ENCODE measurements at regions not wholly inside any gene's neighbourhood (a gene's known extent, or its start where the extent isn't known, plus 50 kb on each side); places are given as distances from the start of the nearest gene placed in this dataset.

GRCh38 chrX:124925681-124926080, 394.0 kb upstream of the TEX13C start (continued):
- no peak for TF ChIP-seq KDM4A (IDR thresholded peaks at IDR 0.05; ENCODE audit: low read depth, low read length, severe bottlenecking)
- no peak for TF ChIP-seq SP1 (IDR thresholded peaks at IDR 0.05; ENCODE audit: low read depth, low read length)
- no peak for TF ChIP-seq SP4 (IDR thresholded peaks at IDR 0.05; ENCODE audit: low read length)
- no peak for TF ChIP-seq MAX (IDR thresholded peaks at IDR 0.05)
- TF ChIP-seq ASH2L (IDR thresholded peaks at IDR 0.05; ENCODE audit: low read length): no peak

All from H1 (cell line).